H9 (cell line): ENCODE measurements at regions not wholly inside any gene's neighbourhood (a gene's known extent, or its start where the extent isn't known, plus 50 kb on each side); places are given as distances from the start of the nearest gene placed in this dataset.

Experiments used
- DNase-seq: peaks from one replicate; pipeline ENCODE4 v3.0.0-alpha.2; 2017
- H2AFZ ChIP-seq: one replicate; pipeline ENCODE4 v1.6.1; 2013; ENCODE audit warnings: mild to moderate bottlenecking, low read length, control low read depth, moderate library complexity
- H2AK5ac ChIP-seq: 2 replicates; pipeline ENCODE4 v1.6.1; 2013; ENCODE audit warnings: low read length, control low read depth, mixed read lengths; ENCODE audit not compliant: insufficient read length
- H2BK120ac ChIP-seq: one replicate; pipeline ENCODE4 v1.6.1; 2013; ENCODE audit warnings: low read depth, mild to moderate bottlenecking, low read length, control low read depth, inconsistent platforms; ENCODE audit not compliant: poor library complexity, severe bottlenecking
- H2BK12ac ChIP-seq: 2 replicates; pipeline ENCODE4 v1.6.1; 2013; ENCODE audit warnings: low read length, control low read depth, mixed read lengths, low read depth; ENCODE audit not compliant: insufficient read length
- H2BK15ac ChIP-seq: 2 replicates; pipeline ENCODE4 v1.6.1; 2013; ENCODE audit warnings: low read depth, low read length, control low read depth
- H2BK20ac ChIP-seq: one replicate; pipeline ENCODE4 v1.6.1; 2013; ENCODE audit warnings: low read depth, mild to moderate bottlenecking, low read length, control low read depth, inconsistent platforms; ENCODE audit not compliant: poor library complexity, severe bottlenecking
- H2BK5ac ChIP-seq: 2 replicates; pipeline ENCODE4 v1.6.1; 2013; ENCODE audit warnings: low read length, control low read depth, mixed read lengths; ENCODE audit not compliant: insufficient read length
- H3K14ac ChIP-seq: 2 replicates; pipeline ENCODE4 v1.6.1; 2013; ENCODE audit warnings: low read length, control low read depth; ENCODE audit not compliant: insufficient read depth
- H3K18ac ChIP-seq: 2 replicates; pipeline ENCODE4 v1.6.1; 2013; ENCODE audit warnings: low read depth, mild to moderate bottlenecking, mixed read lengths, low read length, control low read depth; ENCODE audit not compliant: insufficient read length
- H3K23ac ChIP-seq: 2 replicates; pipeline ENCODE4 v1.6.1; 2013; ENCODE audit warnings: low read length, control low read depth, mixed read lengths, low read depth; ENCODE audit not compliant: insufficient read length
- H3K23me2 ChIP-seq: 2 replicates; pipeline ENCODE4 v1.6.1; 2013; ENCODE audit warnings: low read depth, mild to moderate bottlenecking, mixed read lengths, low read length, control low read depth; ENCODE audit not compliant: insufficient read length, poor library complexity, severe bottlenecking
- H3K27ac ChIP-seq: 2 replicates; pipeline ENCODE4 v1.5.1; 2013; ENCODE audit warnings: low read length, control low read depth, mixed read lengths, low read depth; ENCODE audit not compliant: insufficient read length
- H3K27me3 ChIP-seq: 2 replicates; pipeline ENCODE4 v1.6.1; 2013; ENCODE audit warnings: low read length, control low read depth, inconsistent platforms; ENCODE audit not compliant: insufficient read depth
- H3K4ac ChIP-seq: 2 replicates; pipeline ENCODE4 v1.6.1; 2013; ENCODE audit warnings: low read depth, mild to moderate bottlenecking, control low read depth, inconsistent platforms, low read length, moderate library complexity
- H3K4me1 ChIP-seq: 2 replicates; pipeline ENCODE4 v1.6.1; 2013; ENCODE audit warnings: low read length, control low read depth, inconsistent platforms; ENCODE audit not compliant: insufficient read depth
- H3K4me2 ChIP-seq: 2 replicates; pipeline ENCODE4 v1.6.1; 2013; ENCODE audit warnings: low read length, control low read depth, mixed read lengths; ENCODE audit not compliant: insufficient read length, insufficient read depth
- H3K56ac ChIP-seq: 2 replicates; pipeline ENCODE4 v1.6.1; 2013; ENCODE audit warnings: low read depth, mild to moderate bottlenecking, mixed read lengths, low read length, control low read depth; ENCODE audit not compliant: insufficient read length
- H3K79me1 ChIP-seq: 2 replicates; pipeline ENCODE4 v1.6.1; 2013; ENCODE audit warnings: low read depth, mild to moderate bottlenecking, moderate library complexity, low read length, control low read depth, inconsistent platforms; ENCODE audit not compliant: insufficient read depth, poor library complexity, severe bottlenecking
- H3K79me2 ChIP-seq: 2 replicates; pipeline ENCODE4 v1.6.1; 2013; ENCODE audit warnings: low read length, control low read depth, inconsistent platforms; ENCODE audit not compliant: insufficient read depth
- H3K9ac ChIP-seq: 2 replicates; pipeline ENCODE4 v1.6.1; 2013; ENCODE audit warnings: low read length, control low read depth, mixed read lengths; ENCODE audit not compliant: insufficient read length; ENCODE audit errors: extremely low read depth
- H3K9me3 ChIP-seq: one replicate; pipeline ENCODE4 v1.6.1; 2013; ENCODE audit warnings: low read depth, low read length, inconsistent platforms; ENCODE audit not compliant: control insufficient read depth
- H3T11ph ChIP-seq: one replicate; pipeline ENCODE4 v1.6.1; 2013; ENCODE audit warnings: mild to moderate bottlenecking, low read length, control low read depth, inconsistent platforms
- H4K20me1 ChIP-seq: one replicate; pipeline ENCODE4 v1.6.1; 2013; ENCODE audit not compliant: control insufficient read depth, insufficient read length, insufficient read depth
- H4K5ac ChIP-seq: 2 replicates; pipeline ENCODE4 v1.6.1; 2013; ENCODE audit warnings: low read depth, mild to moderate bottlenecking, mixed read lengths, low read length, control low read depth; ENCODE audit not compliant: insufficient read length
- H4K8ac ChIP-seq: replicated peaks from 2 replicates; pipeline ENCODE4 v1.6.1; 2013; ENCODE audit warnings: low read length, control low read depth, mixed read lengths, low read depth; ENCODE audit not compliant: insufficient read length
- H4K91ac ChIP-seq: 2 replicates; pipeline ENCODE4 v1.6.1; 2013; ENCODE audit warnings: low read depth, mild to moderate bottlenecking, moderate library complexity, mixed read lengths, low read length, control low read depth; ENCODE audit not compliant: insufficient read length
- H3K27ac Mint-ChIP-seq, 3 experiments: 2 replicates in 2 of 3; 3 replicates in 1 of 3; pipeline ENCODE4 v1.8.0; 2020 to 2021; ENCODE audit warnings: mixed read lengths in 3 of 3, mild to moderate bottlenecking in 1 of 3, moderate library complexity in 1 of 3
- H3K27me3 Mint-ChIP-seq: 2 replicates; pipeline ENCODE4 v1.8.0; 2021; ENCODE audit warnings: low read depth, mild to moderate bottlenecking, moderate library complexity, mixed read lengths
- H3K36me3 Mint-ChIP-seq, 3 experiments: 2 replicates in 2 of 3; 3 replicates in 1 of 3; pipeline ENCODE4 v1.8.0; 2020 to 2021; ENCODE audit warnings: low read depth in 3 of 3, mixed read lengths in 3 of 3; ENCODE audit not compliant: insufficient read depth in 1 of 3
- H3K4me1 Mint-ChIP-seq, 2 experiments: 2 replicates each; pipeline ENCODE4 v1.8.0; 2020; ENCODE audit warnings: mixed read lengths in 2 of 2
- H3K4me3 Mint-ChIP-seq, 2 experiments: 2 replicates in 1 of 2; 3 replicates in 1 of 2; pipeline ENCODE4 v1.8.0; 2020 to 2021; ENCODE audit warnings: mild to moderate bottlenecking in 2 of 2, mixed read lengths in 2 of 2, moderate library complexity in 1 of 2
- H3K9me3 Mint-ChIP-seq, 2 experiments: 2 replicates in 1 of 2; 3 replicates in 1 of 2; pipeline ENCODE4 v1.8.0; 2020; ENCODE audit warnings: mild to moderate bottlenecking in 2 of 2, mixed read lengths in 2 of 2, moderate library complexity in 1 of 2
- CTCF ChIP-seq: fragments of 200-600 bp; sonication (generic); conservative IDR thresholded peaks from 3 replicates; pipeline ENCODE4 v1.8.0; 2021; ENCODE audit warnings: antibody characterized with exemption, mild to moderate bottlenecking
- WGBS: extraction: QIAGEN DNeasy Blood & Tissue Kit; methylation state at CpG from one replicate; pipeline ENCODE4 v1.1.7; 2013; ENCODE audit warnings: missing lambda C conversion rate, low lambda C conversion rate, mixed read lengths; ENCODE audit not compliant: insufficient read length; ENCODE audit errors: extremely low coverage; 5-methylcytosine and 5-hydroxymethylcytosine counted together

GRCh38 chr20:50368386-50368785, 141.8 kb upstream of the PTPN1 start:
- Histone ChIP-seq H2BK12ac (no peak overlapping the region), H4K20me1 (no peaks in the 10 kb centered on the region), H4K91ac (no peak overlapping the region), H2AK5ac (no peak overlapping the region), H3K4me1 (no peaks in the 10 kb centered on the region), H3K4ac (no peak overlapping the region), H3K23me2 (no peaks in the 10 kb centered on the region), H2BK120ac (no peak overlapping the region), H3K56ac (no peak overlapping the region), H3K27ac (no peak overlapping the region), H3K9me3 (no peaks in the 10 kb centered on the region), H2AFZ (no peak overlapping the region), H3K79me2 (no peaks in the 10 kb centered on the region), H2BK20ac (no peak overlapping the region), H4K8ac (no peak overlapping the region), H4K5ac (no peak overlapping the region), H3K27me3 (no peaks in the 10 kb centered on the region), H3K4me2 (no peak overlapping the region), H3T11ph (no peak overlapping the region), H3K23ac (no peak overlapping the region), H3K79me1 (no peaks in the 10 kb centered on the region), H3K18ac (no peak overlapping the region), H3K14ac (no peak overlapping the region), H2BK5ac (no peak overlapping the region), H3K9ac (no peak overlapping the region), H2BK15ac (no peak overlapping the region)
- H3K36me3 Mint-ChIP-seq, result no peaks in the 10 kb centered on the region
- WGBS, result no CpG with 5 or more reads among the region's 1 CpG
- no peaks in the 10 kb centered on the region for H3K9me3 Mint-ChIP-seq
- TF ChIP-seq CTCF, result no peak
- no peak overlapping the region; a peak in 1 of 7 replicates for H3K27ac Mint-ChIP-seq
- no peak overlapping the region for H3K4me3 Mint-ChIP-seq
- H3K27me3 Mint-ChIP-seq, result peaks cover 9% of the 10 kb centered on the region; the same call in 1 of the 2 replicates
- no peak for DNase-seq
- peaks cover 2 to 5% of the 10 kb centered on the region in 2 experiments; a peak in 3 of 4 replicates for H3K4me1 Mint-ChIP-seq
